SKM-1 (cell line): ENCODE measurements at regions not wholly inside any gene's neighbourhood (a gene's known extent, or its start where the extent isn't known, plus 50 kb on each side); places are given as distances from the start of the nearest gene placed in this dataset.
A peak's percentile ranks its signal among the peaks of the same experiment; 100 is the strongest.

Experiments
- DNase-seq: peaks from one replicate; lab custom pipeline; 2025; ENCODE audit not compliant: unreplicated experiment; lab: John Stamatoyannopoulos, UW

DNA sequence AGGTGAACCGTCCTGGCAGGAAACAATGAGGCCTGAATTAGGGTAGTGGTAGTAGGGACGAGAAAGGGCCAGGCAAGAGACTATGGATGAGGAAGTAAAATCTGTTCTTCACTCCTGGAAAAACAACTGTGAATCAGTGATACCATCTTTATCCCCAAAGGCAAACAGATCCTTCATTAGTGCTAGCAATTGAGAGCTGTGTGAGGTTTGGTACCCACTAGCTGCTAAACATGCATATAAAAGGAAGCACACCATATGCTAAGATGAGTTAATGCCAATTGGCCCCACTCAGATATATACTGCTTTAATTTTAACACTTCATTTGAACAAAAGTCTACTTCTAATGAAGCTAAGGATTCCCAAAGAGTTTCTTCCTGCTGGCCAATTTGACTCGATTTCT is 244.8 kb upstream of the NR4A3 start:
- DNase-seq: no peak

DNA sequence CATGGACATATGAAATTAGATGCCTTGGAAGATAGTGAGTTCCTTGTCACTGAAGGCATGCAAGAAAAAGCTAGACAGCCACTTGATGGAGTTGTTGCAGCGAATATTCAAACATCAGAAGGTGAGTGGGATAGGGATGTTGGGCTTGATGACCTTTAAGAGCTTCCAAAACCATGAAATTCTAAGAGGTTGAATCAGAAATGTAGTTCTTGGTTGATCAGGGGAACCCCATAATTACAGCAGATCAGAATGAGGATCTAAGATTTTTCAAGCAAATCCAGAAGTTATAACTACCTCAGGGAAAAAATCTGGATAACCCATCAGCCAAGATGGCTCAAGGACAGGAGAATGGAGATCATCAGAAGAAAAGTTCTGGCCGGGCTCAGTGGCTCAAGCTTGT is 244.3 kb upstream of the NR4A3 start:
- DNase-seq: no peak

DNA sequence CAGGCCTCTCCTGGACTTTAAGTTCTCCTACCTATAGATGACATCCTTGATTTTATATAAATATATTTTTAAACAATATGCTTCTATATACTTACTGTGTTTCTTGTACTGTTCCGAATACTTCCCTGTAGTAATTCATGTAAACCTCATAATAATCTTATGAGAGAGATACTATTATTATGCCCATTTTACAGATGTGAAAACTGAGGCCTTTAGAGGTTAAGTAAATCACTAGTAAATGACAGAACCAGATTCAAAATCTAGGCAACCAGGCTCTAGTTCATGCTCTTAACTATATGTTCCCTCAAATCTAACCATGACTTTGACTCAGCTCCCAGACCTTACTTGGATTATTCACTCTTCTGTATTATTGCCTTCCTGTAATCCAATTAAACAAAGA is 243.0 kb upstream of the NR4A3 start:
- no peak for DNase-seq

DNA sequence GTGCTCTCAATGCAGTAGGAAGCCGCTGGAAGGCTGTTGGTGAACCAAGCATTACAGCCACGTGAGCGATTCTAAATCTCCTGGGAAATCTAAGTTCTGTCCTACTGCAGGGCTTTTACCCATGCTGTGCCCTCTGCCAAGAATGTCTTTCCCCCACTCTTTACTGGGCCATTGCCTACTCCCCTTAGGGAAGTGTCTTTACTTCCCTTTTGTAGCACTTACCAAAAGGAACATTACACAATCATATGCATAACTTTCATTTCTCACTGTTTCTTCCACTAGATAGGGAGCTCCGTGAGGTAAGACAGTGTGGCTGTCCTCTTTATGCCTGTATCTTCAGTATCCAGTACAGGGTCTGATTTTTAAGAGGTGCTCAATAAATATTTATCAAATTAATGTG is 241.7 kb upstream of the NR4A3 start:
- DNase-seq: peak; percentile 67

DNA sequence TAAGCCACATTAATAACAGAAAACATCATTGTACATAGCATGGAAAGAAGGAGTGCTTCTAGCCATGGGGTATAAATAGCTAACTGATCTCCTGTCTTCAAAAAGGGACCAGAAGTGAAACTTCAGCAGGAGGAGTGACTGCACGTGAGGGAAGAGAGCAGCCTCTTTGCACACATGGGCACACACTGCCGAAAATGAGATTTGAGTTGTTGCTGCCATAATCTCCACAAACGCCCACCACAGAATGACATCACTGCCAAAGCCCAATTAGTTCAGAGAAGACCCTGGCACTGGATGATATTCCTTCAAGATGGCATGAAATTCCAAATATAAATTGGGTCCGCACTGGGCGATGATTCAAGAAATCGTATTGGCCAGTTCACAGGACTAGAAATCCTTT is 238.9 kb upstream of the NR4A3 start:
- DNase-seq: no peak

DNA sequence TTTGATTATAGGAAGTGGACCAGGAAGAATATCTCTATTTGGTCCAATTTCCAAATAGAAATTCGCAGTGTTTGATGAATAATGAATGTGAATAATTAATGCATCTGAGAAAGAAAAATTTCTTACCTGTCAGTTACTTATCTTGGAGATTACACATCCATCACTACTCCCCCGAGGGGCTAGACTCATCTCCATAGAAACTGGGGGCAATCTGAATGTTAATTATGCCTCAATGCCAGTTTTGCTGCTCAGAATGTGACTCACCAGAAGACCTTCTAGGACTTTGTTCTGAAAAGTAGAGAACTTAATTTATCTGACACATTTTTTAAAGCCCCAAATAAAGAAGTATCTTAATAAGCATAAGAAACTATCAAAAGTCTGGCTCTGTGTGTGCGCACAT is 233.4 kb upstream of the NR4A3 start:
- no peak for DNase-seq

DNA sequence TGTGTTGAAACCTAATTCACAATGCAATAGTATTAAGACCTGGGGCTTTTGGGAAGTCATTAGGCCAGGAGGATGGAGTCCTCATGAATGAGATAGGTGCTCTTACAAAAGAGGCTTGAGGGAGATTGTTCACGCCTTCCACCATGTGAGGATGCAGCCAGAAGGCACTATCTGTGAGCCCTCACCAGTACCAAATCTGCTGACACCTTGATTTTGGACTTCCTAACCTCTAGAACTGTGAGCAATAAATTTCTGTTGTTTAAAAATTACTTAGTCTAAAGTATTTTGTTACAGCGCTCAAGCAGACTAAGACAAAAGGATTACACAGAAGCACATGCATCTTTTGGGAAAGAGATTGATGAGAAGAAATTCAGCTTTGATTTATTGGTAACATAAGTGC is 232.9 kb upstream of the NR4A3 start:
- DNase-seq: no peak

DNA sequence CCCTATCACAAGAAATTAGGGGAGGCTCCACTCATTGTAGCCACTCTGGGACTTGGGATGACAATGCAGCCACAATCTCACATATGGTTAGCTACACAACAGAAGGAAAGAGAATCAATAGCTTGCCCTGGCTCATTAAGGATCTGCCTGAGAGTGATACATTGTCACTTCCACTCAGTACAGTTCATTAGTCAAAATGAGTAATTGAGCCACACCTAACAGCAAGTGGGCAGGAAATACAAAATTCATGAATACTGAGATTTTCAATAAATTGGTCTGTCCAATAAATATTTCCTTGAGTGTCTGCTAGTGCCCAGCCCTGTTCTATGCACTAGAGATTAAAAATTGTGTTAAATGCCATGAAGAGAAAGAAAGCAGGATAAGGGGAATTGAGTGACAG is 231.3 kb upstream of the NR4A3 start:
- DNase-seq: no peak

DNA sequence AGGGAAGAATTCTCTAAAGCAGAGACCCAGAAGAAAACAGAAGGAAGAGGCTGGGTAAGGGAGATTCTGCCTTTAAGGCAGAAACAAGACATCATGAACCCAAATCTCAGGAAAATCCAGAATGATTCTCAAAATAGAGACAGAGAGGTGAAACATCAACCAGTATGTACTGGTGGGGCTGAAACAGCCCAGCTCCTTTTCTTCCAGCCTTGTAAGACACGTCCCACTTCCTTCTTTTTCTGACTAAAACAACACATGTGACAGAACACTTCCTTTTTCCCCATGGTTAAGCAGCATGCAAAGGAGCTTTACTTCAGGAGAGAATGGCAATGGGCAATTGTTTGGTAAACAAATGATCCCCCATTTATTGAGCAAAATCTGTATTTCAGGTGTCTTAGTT is 230.8 kb upstream of the NR4A3 start:
- peak; percentile 61 for DNase-seq

DNA sequence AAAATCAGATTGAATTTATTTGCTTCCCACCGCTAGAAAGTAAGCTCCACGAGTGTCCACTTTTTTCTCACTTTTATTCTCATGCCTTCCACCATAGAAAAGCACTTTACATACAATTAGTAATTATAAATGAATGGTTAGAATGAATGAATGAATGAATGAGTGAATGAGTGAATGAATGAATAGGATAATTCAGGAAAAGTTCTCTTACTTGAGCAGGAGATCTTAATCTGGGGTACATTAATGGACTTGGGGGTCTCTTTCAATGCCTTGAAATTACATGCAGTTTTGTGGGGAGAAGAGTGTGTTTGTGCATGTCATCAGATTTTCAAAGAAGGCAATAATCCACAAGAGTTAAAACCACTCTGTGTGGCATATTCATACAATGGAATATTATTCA is 229.9 kb upstream of the NR4A3 start:
- no peak for DNase-seq

DNA sequence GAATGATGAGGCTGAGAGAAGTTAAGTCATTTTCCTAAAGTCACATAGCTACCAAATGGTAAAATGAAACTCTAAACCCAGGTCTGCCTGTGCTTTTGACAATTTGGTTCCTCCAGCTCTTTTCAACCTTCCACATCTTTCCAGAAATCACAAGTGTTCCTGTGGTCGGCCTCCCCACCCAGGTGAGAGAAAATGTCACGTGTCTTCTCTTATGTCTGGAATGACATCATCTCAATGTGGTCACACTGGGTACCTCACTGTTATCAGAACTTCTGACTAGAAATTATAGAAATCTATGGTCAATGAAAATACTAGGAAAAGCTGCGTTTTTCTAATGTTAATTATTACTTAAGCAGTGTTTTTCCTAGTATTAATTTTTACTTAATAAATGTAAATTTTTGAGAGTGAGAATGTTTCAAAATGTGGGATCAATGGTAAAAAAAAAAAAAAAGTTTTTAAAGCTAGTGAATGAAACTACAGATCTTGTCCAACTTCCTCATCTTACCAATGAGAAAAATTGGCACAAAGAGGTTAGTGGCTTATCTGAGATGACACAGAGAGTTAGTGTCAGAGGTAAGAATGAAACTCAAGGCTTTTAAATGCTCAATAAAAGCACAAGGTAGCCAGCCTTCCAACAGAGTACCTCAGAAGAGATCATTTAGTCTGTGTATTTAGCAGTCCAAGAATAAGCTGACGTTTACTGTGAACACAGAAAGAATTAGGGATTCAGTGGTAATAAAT is 228.7 kb upstream of the NR4A3 start:
- no peak for DNase-seq

DNA sequence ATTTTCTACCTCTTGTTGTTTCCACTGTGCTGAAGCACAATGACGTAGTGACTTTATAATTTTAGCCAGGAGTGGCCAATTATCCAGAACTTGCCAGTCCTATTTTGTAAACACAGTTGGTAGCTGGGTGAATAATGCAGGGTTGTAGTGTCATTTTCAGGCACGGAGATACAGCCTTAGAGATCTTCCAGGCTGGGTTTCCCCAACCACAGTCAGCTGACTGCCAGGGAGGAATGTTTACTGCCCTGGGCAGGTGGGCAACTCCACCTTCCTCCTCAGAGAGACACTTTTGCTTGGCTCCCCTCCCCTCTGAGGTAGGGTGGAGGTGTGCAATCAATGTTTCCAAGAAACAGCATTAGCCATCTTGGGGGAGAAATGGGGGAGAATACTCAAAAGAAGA is 228.1 kb upstream of the NR4A3 start:
- DNase-seq: no peak

DNA sequence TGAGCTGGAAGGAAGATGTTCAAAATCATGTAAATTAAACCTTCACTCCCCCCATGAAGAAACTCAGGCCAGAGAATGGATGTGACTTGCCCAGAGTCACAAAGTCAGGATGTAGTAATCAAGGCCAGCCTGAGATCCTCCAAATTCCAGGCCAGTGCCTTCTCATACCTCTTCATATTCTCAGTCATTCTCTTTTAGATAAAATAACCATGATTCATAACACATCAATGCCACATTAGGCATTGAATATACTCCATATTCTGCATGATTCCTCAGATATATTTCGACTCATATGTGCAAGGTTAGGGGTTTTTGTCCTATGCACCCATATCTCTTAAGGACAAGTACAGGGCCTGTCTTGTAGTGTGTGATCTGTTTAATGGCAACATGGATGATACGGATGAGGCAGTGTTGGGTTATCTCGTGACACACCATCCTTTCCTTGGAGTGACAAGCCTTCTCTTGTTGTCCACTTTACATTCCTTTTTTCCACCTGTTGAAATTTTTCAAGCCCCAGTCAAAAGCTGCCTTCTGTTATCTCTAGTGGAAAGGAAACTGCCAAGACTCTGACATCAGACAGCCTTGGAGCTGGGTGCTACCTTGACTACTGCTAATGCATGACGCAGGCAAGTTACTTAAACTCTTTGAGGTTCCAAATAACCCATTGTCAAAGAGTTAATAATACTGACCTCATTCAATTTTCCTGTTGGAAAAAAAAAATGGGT is 227.5 kb upstream of the NR4A3 start:
- DNase-seq: no peak

DNA sequence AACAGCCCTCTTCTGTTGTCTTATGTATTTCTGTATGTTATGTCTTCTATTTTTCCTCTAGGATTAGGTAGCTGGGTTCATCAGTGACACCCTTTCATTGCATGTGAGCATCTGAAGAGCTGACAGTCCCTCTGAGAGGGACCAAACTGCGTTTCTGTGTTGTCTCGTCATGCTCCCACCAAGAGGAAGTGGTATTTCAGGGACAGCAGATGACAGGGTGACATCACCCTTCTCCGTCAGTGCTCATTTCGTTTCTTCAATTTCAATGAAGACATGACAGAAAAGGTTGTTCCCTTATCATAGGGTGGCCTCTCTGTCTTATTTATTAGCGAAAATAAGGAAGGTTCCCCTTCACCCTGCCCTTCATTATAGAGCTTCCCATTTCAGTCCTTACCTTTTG is 225.9 kb upstream of the NR4A3 start:
- no peak for DNase-seq

DNA sequence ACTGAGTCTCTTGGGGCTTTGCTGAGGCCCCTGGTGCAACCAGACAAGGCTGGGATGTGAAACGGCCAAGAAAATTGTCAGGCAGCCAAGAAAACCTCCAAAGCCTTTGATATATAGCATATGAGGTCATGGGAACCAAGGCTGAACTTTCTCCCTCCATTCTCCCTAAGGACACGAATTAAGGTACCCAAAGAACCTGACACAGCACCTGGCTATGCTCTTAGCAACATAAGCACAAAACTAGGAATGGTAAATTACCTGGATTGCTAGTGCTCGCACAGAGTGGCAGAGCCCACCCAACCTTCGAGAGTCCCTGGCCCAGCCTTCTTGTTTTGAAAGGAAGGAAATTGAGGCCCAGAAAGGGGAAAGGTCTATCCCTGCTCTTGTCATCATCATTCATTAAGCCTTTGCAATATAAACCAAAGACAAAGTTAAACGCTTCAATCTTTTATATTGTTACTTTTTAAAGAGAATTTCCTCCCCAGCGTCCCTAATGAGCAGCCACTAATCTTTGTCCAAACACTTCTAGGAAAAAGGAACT is 220.0 kb upstream of the NR4A3 start:
- no peak for DNase-seq

DNA sequence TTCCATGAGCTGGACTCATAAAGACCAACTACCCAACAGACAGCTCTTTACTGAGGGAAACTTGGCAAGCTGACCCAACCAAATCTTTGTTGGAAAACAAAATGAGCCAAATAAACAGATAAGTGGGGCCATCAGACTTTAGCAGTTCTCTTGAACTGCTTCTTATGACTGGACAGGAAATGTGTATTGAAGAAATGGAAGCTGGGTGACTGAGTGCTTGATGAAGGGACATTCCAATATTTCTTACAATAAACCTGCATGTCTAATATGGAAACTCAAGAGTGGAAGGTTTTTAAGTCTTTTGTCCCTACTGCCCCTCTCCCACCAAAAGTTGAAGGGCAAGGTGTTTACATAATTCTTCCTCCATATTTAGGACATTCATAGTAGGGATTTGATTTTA is 218.8 kb upstream of the NR4A3 start:
- no peak for DNase-seq

DNA sequence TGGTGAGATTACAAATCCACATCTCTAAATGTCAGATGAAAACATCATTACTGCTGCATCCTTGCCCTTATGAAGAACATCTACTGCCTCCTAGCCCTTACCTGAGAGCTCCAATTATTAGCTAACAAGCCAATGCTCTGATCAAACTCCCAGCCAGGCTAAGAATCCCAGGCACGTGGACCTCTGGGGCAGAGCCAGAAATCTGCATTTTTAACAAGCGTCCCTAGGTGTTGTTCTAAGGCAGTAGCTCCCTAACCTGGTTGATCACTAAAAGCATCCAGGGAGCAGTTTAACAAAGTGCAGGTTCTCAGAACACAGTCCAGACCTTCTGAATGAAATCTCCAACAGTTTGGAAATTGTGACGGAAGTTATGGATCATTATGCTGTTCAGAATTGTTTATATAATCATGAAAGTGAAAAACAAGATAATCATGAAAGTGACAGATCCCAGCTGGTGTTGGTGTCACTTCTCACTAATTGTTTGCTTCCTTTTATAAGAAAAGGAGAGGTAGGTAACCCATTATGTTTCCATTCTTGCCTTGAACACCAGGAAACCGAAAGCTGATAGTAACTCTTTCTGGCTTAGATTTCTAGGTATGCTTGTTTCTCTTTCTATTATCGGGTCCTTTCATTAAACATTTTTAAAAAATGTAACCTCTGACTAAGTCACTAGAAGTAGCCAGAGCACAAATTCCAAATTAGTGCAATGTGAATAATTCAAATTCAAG is 216.5 kb upstream of the NR4A3 start:
- no peak for DNase-seq

DNA sequence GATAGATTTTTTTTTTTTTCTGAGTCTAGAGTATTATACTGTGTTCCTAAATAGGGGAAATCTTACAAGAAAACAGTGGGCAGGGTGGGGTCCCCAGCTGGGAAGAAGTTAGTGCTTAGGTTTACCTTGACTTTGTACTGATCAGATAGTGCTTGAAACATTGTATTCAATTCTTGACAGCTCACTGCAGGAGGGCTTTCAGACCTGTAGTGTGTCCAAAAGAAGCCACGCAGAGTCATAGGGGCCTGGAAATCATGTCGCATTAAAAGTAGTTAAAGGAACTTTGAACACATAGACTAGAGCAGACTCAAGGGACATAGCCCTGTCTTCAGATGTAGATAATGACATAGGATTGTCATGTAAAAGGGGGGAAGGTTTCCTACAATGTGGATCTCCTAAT is 215.4 kb upstream of the NR4A3 start:
- DNase-seq: no peak

DNA sequence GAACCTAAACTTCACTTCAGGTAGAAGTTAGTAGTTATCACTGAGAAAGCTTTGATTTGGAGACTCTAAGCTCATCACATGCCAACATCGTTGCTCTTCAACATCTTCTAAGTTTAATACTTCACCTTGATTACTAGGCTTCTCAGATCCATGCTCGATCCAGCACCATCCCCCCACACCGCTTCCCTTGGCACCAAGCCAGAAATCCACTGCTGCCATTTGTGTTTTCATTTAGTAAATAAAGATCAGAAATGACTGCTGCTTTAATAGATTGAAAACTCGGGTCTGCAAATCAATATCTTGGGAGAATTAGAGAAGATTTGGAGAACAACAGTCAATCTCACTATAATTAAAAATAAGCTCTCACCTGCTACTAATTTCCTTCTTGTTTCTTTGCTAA is 214.7 kb upstream of the NR4A3 start:
- no peak for DNase-seq

DNA sequence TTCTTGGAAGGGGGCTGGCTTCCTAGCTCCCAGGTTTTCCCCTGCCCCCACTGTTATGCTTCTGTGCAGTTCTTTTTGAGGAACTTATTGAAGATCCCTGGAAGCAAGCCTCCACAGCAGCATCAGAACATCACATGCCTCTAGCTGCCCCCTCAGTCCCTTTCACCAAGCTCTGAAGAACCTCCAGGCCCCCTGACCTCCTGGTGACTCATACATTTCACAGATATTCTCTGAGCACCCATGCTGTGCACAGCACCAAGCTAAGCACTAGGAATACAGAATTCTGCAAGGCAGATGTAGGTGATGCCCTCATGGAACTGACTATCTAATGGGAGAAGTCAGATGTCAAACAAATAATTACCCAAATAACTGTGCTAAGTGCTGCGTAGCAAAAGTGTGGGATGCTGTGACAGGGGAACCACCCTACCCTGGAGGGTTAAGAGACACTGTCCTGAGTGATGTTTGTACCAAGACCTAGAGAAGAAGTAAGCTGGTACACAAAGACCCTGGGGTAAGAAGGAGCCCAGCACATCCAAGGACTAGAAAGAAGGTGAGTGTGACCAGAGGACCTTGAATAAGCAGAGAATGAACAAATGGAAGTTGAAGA is 213.7 kb upstream of the NR4A3 start:
- DNase-seq: no peak

DNA sequence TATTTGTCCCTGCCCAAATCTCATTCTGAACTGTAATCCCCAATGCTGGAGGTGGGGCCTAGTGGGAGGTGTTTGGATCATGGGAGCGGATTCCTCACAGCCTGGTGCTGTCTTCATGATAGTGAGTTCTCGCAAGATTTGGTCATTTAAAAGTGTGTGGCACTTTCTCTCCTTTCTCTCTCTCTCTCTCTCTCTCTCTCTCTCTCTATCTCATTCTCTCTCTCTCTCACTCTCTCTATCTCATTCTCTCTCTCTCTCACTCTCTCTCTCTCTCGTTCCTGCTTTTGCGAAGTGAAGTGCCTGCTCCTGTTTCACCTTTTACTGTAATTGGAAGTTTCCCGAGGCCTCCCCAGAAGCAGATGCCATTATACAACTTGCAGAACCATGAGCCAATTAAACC is 207.3 kb upstream of the NR4A3 start:
- no peak for DNase-seq

DNA sequence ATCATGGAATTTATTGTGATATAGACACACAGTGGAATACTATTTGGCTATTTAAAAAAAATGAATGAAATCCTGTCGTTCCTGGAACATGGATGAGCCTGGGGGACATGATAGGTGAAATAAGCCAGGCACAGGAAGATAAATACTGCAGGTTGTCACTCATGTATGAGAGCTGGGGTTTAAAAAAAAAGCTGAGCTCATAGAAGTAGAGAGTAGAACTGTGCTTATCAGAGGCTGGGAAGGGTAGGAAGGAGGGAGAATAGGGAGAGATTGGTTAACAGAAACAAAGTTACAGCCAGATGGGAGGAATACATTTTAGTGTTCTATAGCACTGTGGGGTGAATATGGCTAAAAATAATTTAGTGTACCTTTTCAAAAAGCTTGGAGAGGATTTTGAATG is 200.6 kb upstream of the NR4A3 start:
- DNase-seq: no peak
